ENCODE measurements at regions not wholly inside any gene's neighbourhood (a gene's known extent, or its start where the extent isn't known, plus 50 kb on each side); places are given as distances from the start of the nearest gene placed in this dataset.

- DNase-seq: no peak
Measured at GRCh38 chr9:1791191-1791590, 224.0 kb upstream of the SMARCA2 start.

- no peak for DNase-seq
Measured at GRCh38 chr9:1794547-1795270, 220.4 kb upstream of the SMARCA2 start.

DNA sequence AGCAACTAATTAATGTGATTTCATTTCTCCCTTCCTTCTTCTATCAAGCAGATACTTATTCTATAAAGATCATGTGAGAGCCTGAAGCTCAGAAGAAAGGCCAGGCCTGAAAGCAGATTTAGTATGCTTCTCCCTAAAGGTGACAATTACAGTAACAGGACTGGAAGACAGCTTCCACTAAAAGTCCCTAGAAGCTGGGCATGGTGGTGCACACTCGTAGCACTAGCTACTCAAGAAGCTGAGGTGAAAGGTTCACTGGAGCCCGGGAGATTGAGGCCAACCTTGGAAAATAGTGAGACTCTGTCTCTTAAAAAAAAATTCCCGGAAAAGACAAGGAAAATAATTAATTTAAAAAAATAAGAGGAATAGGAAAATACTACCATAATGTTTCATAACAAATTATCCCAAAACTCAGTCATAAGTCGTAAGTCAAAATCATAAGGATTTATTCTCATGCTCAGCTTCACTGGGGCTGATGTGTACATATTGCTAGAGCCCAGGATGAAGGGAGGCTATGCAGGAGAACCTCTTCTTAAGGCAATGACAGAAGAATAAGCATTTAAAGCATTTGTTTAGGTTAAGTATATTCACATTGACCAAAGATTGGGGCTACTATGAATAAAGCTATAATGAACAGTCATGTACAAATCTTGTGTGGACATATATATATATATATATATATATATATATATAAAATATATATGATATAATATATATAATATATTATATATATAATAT lies 210.8 kb upstream of the SMARCA2 start:
- no peak for DNase-seq

GRCh38 chr9:1829719-1830118 lies 185.4 kb upstream of the SMARCA2 start:
- DNase-seq: no peak

DNA sequence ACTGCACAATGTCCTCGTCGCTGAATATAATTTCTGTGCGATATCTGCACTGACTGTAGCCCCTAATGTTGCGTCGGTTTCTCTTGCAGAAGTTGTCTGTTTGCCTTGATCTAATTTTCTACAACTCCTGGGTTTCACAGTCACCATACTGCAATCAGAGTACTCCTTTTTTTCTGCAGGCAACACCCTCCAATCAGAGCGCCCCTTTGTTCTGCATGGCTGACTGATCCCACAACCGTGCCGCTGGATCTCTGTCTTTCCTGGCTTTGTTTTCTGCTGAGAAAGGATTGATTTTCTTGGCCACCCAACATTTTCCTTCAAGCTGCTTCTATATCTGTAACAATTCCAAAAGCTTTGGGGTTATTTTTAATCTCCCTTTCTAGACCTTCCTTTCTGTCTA lies 182.2 kb upstream of the SMARCA2 start:
- no peak for DNase-seq

- DNase-seq: peak; percentile 33
Measured at GRCh38 chr9:1837453-1838084, 177.6 kb upstream of the SMARCA2 start.

DNA sequence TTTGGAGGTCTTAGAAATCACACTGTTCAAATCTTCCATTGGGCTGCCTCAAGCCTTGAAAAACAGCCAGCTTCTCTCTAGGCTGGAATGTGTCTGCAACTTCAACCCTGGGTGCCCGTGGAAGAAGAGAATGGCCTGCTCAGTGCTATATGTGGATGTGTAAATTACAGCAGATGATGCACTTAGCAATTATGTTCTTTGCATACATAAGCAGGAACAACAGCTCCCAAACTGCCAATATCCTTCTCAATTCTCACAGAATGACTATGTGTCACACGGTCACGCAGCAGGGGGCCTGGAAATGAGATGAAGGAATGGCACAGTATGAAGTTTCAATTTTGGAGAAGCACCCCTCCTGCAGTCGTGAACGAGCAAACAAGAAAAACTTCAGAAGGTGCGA lies 175.2 kb upstream of the SMARCA2 start:
- DNase-seq: no peak

DNA sequence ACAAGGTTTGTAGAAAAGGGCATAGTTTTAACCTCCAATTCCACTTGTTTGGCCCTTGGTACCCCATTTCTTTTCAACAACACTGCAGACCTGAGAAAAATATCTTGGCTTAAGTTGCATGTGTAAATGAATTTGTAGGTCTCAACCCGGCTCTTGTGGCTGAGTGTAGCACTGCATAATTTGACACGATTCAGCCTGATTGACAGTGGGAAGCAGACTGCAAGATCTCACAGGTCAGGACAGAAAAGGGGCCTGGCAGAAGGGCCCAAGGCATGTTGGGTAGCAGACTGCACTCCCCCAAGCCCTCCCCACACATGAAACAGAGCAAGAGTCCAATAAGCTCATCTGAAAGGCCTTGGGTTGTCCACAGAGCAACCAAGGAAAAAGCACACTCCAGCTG lies 169.7 kb upstream of the SMARCA2 start:
- no peak for DNase-seq

DNA sequence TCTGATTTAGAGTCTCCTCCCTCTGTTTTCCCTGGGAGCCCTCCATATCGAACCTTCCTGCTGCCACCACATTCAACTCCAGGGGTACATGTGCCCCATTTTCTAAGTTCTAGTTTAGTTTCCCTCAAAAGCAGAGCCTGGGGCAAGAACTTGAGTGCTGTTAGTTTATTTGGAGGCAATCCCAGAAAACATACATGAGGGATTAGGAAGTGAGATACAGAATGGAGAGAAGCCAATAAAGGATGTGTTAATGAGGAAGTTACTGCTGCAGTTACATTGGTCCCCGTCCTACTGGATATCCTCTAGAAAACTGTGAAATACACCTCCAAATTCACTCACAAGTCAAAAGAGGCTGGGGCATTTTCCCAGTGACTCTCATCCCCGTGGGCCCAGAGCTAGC lies 159.4 kb upstream of the SMARCA2 start:
- no peak for DNase-seq

DNA sequence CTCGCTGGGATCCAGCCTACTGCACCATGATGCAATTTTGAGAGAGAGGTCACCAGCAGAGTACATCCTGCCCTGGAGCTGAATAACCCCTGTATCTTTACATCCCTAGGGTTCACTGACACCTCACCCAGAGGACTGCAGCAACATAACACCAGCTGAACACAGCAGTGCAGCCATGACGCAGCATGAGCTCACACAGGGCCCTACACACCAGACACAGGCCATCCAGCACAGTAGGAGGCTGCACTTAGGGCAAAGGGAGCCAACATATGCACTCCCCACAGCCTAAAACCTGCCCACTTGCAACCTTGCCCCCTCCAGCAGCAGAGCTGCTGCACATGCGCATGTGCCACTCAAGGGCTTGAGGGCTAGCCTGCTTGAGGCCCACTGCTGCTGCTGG lies 157.3 kb upstream of the SMARCA2 start:
- DNase-seq: no peak

- peak; percentile 37 for DNase-seq
Measured at GRCh38 chr9:1869843-1870242, 145.3 kb upstream of the SMARCA2 start.

DNA sequence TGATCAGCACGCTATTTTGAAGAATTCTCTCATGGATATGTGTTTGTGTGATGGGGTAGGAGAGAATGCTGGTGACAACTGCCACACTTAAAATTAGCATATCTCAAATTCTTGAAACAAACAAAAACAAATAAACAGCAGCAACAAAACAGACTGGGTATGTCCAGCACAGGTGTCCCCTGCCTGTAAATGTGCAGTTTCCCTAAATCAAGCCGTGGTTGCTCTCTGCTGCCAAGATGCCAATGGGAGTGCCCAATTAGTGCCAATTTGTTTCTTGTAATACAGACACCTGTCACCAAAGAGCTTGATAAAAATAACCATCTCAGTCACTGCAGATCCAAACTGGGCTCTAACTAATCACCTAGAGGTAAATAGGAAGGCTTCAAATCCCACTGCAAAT lies 144.2 kb upstream of the SMARCA2 start:
- no peak for DNase-seq

GRCh38 chr9:1871626-1872419 lies 143.3 kb upstream of the SMARCA2 start:
- DNase-seq: no peak

DNA sequence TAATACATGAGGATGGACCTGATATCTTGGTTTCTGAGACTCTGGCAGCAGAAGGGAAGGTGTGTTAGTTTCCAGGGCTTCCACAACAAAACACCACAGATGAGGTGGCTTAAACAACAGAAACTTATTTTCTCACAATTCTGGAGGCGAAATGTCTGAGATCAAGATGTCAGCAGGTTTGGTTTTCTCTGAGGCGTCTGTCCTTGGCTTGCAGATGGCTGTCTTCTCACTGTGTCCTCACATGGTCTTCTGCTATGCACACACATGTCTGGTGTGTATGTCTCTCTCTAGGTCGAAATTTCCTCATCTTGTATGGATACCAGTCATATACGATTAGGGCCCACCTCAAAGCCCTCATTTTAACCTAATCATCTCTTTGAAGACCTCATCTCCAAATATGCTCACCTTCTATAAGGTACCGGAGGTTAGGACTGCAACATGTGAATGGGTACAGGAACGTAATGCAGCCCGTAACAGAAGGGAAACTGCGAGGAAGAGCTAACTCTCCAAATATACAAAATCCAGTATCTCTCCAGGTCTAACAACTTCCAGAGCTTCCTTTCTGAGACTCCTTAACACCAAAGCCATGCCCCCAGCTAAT lies 139.8 kb upstream of the SMARCA2 start:
- DNase-seq: no peak

DNA sequence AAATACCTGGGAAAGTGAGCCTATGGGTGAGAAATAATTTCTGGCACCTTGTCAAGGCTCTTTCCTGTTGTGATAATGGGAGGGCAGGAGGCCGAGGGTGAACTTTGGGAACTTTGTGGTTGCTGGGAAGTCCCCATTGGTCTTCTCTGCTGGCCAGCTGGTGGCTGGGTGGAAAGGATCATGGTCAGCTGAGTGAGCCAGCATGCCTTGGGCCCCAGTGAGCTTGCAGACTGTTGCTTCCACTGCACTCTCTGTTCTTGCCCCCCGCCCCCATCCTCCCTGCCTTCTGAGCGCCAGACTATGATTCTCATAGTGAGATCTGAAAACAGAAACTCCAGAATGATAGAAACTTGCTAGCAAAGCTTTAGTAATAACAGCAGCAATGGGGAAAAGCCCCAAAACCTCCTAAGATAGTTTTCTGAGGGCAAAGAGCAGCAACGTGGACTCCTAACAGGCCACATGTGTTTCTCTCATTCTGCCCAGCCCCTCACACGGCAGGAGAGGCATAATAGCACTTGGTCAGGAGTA lies 139.2 kb upstream of the SMARCA2 start:
- DNase-seq: peak; percentile 77

GRCh38 chr9:1876891-1877496 lies 138.2 kb upstream of the SMARCA2 start:
- no peak for DNase-seq

- no peak for DNase-seq
Measured at GRCh38 chr9:1877951-1878350, 137.2 kb upstream of the SMARCA2 start.

- no peak for DNase-seq
Measured at GRCh38 chr9:1878811-1879210, 136.3 kb upstream of the SMARCA2 start.

DNA sequence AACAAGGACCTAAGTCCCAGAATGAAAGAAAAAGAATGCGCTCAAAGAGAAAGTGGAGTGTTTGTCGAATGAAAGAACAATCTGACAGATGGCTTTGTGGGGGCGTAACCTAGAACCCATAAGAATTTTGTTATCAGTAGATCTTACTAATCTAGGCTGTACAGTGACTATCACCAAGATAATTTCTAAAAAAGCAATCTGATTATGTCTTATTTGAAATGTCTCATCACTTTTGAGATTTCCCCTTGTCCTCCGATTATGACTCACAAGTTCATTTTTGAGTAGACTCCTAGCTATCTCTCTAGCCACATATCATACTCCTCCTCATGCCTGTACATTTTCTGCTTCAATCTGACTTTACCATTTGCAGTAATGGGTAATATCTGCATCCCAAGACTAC lies 135.6 kb upstream of the SMARCA2 start:
- DNase-seq: no peak

- no peak for DNase-seq
Measured at GRCh38 chr9:1880038-1880565, 135.0 kb upstream of the SMARCA2 start.

- no peak for DNase-seq
Measured at GRCh38 chr9:1881708-1882295, 133.3 kb upstream of the SMARCA2 start.
